ENCODE measurements at regions not wholly inside any gene's neighbourhood (a gene's known extent, or its start where the extent isn't known, plus 50 kb on each side); places are given as distances from the start of the nearest gene placed in this dataset.

GRCh38 chr16:26742040-26742439 is 324.7 kb upstream of the C16orf82 start:
- Histone ChIP-seq H3K27me3 (ENCODE audit: control insufficient read depth, insufficient read depth, low read length) (no peaks in the 10 kb centered on the region), H3K4me1 (ENCODE audit: control insufficient read depth, extremely low read depth, insufficient read depth, low read length) (no peaks in the 10 kb centered on the region), H3K27ac (ENCODE audit: insufficient read depth, low read length) (no peak overlapping the region), H3K9ac (ENCODE audit: insufficient read depth, low read length) (no peak overlapping the region), H3K79me2 (ENCODE audit: control insufficient read depth, insufficient read depth, low read length) (no peaks in the 10 kb centered on the region), H4K20me1 (ENCODE audit: control insufficient read depth, extremely low read depth, insufficient read depth, low read length) (no peaks in the 10 kb centered on the region), H3K9me3 (ENCODE audit: control insufficient read depth, insufficient read depth, low read depth, low read length) (no peaks in the 10 kb centered on the region), H3K4me2 (ENCODE audit: extremely low read depth, insufficient read depth, low read length) (no peak overlapping the region), H3K36me3 (ENCODE audit: control insufficient read depth, insufficient read depth, low read length) (no peaks in the 10 kb centered on the region), H3K4me3 (replicated peaks in 1 of 4; ENCODE audit: control extremely low read depth in 1 of 4, insufficient read depth in 1 of 4, low read depth in 3 of 4, low read length in 4 of 4) (no peak overlapping the region), H2AFZ (ENCODE audit: low read length) (no peak overlapping the region)
- DNase-seq (ENCODE audit: low read depth in 2 of 2) = no peak
- TF ChIP-seq CTCF (conservative IDR thresholded peaks at IDR 0.05 in 1 of 2, IDR thresholded peaks at IDR 0.05 in 1 of 2; ENCODE audit: low read depth in 1 of 2, low read length in 2 of 2) = no peak

GRCh38 chr16:26744430-26744829 is 322.3 kb upstream of the C16orf82 start:
- TF ChIP-seq CTCF (conservative IDR thresholded peaks at IDR 0.05 in 1 of 2, IDR thresholded peaks at IDR 0.05 in 1 of 2; ENCODE audit: low read depth in 1 of 2, low read length in 2 of 2) (no peak), EZH2 (IDR thresholded peaks at IDR 0.05; ENCODE audit: low read length, missing control alignments) (no peak)
- DNase-seq (ENCODE audit: low read depth in 2 of 2) = no peak
- no peak overlapping the region for H3K4me2 ChIP-seq (ENCODE audit: extremely low read depth, insufficient read depth, low read length)
- H3K9me3 ChIP-seq (ENCODE audit: control insufficient read depth, insufficient read depth, low read depth, low read length) = no peaks in the 10 kb centered on the region
- no peaks in the 10 kb centered on the region for H3K4me1 ChIP-seq (ENCODE audit: control insufficient read depth, extremely low read depth, insufficient read depth, low read length)
- no peaks in the 10 kb centered on the region for H3K27me3 ChIP-seq (ENCODE audit: control insufficient read depth, insufficient read depth, low read length)
- no peaks in the 10 kb centered on the region for H3K79me2 ChIP-seq (ENCODE audit: control insufficient read depth, insufficient read depth, low read length)
- no peak overlapping the region for H3K27ac ChIP-seq (ENCODE audit: insufficient read depth, low read length)
- no peak overlapping the region for H3K4me3 ChIP-seq (replicated peaks in 1 of 4; ENCODE audit: control extremely low read depth in 1 of 4, insufficient read depth in 1 of 4, low read depth in 3 of 4, low read length in 4 of 4)
- H2AFZ ChIP-seq (ENCODE audit: low read length) = no peak overlapping the region
- H4K20me1 ChIP-seq (ENCODE audit: control insufficient read depth, extremely low read depth, insufficient read depth, low read length) = no peaks in the 10 kb centered on the region
- H3K9ac ChIP-seq (ENCODE audit: insufficient read depth, low read length) = no peak overlapping the region
- no peaks in the 10 kb centered on the region for H3K36me3 ChIP-seq (ENCODE audit: control insufficient read depth, insufficient read depth, low read length)

GRCh38 chr16:26747760-26748159 is 319.0 kb upstream of the C16orf82 start:
- DNase-seq (ENCODE audit: low read depth in 2 of 2) = no peak
- Histone ChIP-seq H3K27ac (ENCODE audit: insufficient read depth, low read length) (no peak overlapping the region), H3K79me2 (ENCODE audit: control insufficient read depth, insufficient read depth, low read length) (no peaks in the 10 kb centered on the region), H4K20me1 (ENCODE audit: control insufficient read depth, extremely low read depth, insufficient read depth, low read length) (no peaks in the 10 kb centered on the region), H3K9me3 (ENCODE audit: control insufficient read depth, insufficient read depth, low read depth, low read length) (no peaks in the 10 kb centered on the region), H3K27me3 (ENCODE audit: control insufficient read depth, insufficient read depth, low read length) (no peaks in the 10 kb centered on the region), H2AFZ (ENCODE audit: low read length) (no peak overlapping the region), H3K4me2 (ENCODE audit: extremely low read depth, insufficient read depth, low read length) (no peak overlapping the region), H3K36me3 (ENCODE audit: control insufficient read depth, insufficient read depth, low read length) (no peaks in the 10 kb centered on the region), H3K4me1 (ENCODE audit: control insufficient read depth, extremely low read depth, insufficient read depth, low read length) (no peaks in the 10 kb centered on the region), H3K9ac (ENCODE audit: insufficient read depth, low read length) (no peak overlapping the region), H3K4me3 (replicated peaks in 1 of 4; ENCODE audit: control extremely low read depth in 1 of 4, insufficient read depth in 1 of 4, low read depth in 3 of 4, low read length in 4 of 4) (no peak overlapping the region)
- TF ChIP-seq CTCF (conservative IDR thresholded peaks at IDR 0.05 in 1 of 2, IDR thresholded peaks at IDR 0.05 in 1 of 2; ENCODE audit: low read depth in 1 of 2, low read length in 2 of 2) = no peak
- TF ChIP-seq EZH2 (IDR thresholded peaks at IDR 0.05; ENCODE audit: low read length, missing control alignments) = no peak

Data from fibroblast of lung (primary cell).